GM23338 (cell line): ENCODE measurements at regions not wholly inside any gene's neighbourhood (a gene's known extent, or its start where the extent isn't known, plus 50 kb on each side); places are given as distances from the start of the nearest gene placed in this dataset.

Source experiments
- ATAC-seq: fragments of 200-7000 bp; cut with Tn5 transposase; 3 replicates; pipeline ENCODE4 v1.9.1; 2020
- DNase-seq: peaks from one replicate; pipeline ENCODE4 v3.0.0-alpha.2; 2015; ENCODE audit warnings: low spot score
- H2AFZ ChIP-seq: fragments of 200-600 bp; sonication (generic); 2 replicates; pipeline ENCODE4 v1.8.0; 2016; ENCODE audit warnings: antibody characterized with exemption, mild to moderate bottlenecking, moderate library complexity
- H3F3A ChIP-seq: fragments of 200-600 bp; sonication (generic); replicated peaks from 2 replicates; pipeline ENCODE4 v1.8.0; 2017; ENCODE audit warnings: antibody characterized with exemption, mixed run types, low read depth
- H3K27ac ChIP-seq: fragments of 200-600 bp; sonication (generic); 2 replicates; pipeline ENCODE4 v1.6.1; 2016; ENCODE audit warnings: low read depth
- H3K27me3 ChIP-seq: fragments of 200-600 bp; sonication (generic); 2 replicates; pipeline ENCODE4 v1.8.0; 2016; ENCODE audit warnings: mild to moderate bottlenecking, mixed run types, moderate library complexity; ENCODE audit not compliant: insufficient read depth
- H3K36me3 ChIP-seq: fragments of 200-600 bp; sonication (generic); 2 replicates; pipeline ENCODE4 v1.8.0; 2016; ENCODE audit warnings: mild to moderate bottlenecking; ENCODE audit not compliant: insufficient read depth
- H3K4me1 ChIP-seq: fragments of 200-600 bp; sonication (generic); 2 replicates; pipeline ENCODE4 v1.8.0; 2016; ENCODE audit warnings: mild to moderate bottlenecking, moderate library complexity; ENCODE audit not compliant: insufficient read depth
- H3K4me2 ChIP-seq: fragments of 200-600 bp; sonication (generic); 2 replicates; pipeline ENCODE4 v1.7.1; 2017; ENCODE audit warnings: mixed run types
- H3K4me3 ChIP-seq: fragments of 200-600 bp; sonication (generic); 2 replicates; pipeline ENCODE4 v1.6.1; 2016; ENCODE audit warnings: mixed run types
- H3K79me2 ChIP-seq: fragments of 200-600 bp; sonication (generic); replicated peaks from 2 replicates; pipeline ENCODE4 v1.8.0; 2017; ENCODE audit warnings: mild to moderate bottlenecking; ENCODE audit not compliant: insufficient read depth
- H3K9me2 ChIP-seq: fragments of 200-600 bp; sonication (generic); 2 replicates; pipeline ENCODE4 v1.8.0; 2017; ENCODE audit not compliant: insufficient read depth
- H4K20me1 ChIP-seq: fragments of 200-600 bp; sonication (generic); replicated peaks from 2 replicates; pipeline ENCODE4 v1.8.0; 2017; ENCODE audit warnings: mild to moderate bottlenecking; ENCODE audit not compliant: insufficient read depth
- H3K27ac Mint-ChIP-seq: 2 replicates; pipeline ENCODE4 v1.8.0; 2020; ENCODE audit warnings: inconsistent platforms, mild to moderate bottlenecking, moderate library complexity, mixed read lengths
- H3K27me3 Mint-ChIP-seq: 3 replicates; pipeline ENCODE4 v1.8.0; 2022; ENCODE audit warnings: low read depth, mild to moderate bottlenecking, moderate library complexity, mixed read lengths, inconsistent platforms; ENCODE audit not compliant: insufficient read depth, poor library complexity
- H3K36me3 Mint-ChIP-seq: 3 replicates; pipeline ENCODE4 v1.8.0; 2021; ENCODE audit warnings: low read depth, mild to moderate bottlenecking, inconsistent platforms, moderate library complexity, mixed read lengths
- H3K4me1 Mint-ChIP-seq: 3 replicates; pipeline ENCODE4 v1.8.0; 2020; ENCODE audit warnings: mild to moderate bottlenecking, inconsistent platforms, mixed read lengths
- H3K4me3 Mint-ChIP-seq: 3 replicates; pipeline ENCODE4 v1.8.0; 2021; ENCODE audit warnings: moderate library complexity, mild to moderate bottlenecking, inconsistent platforms, mixed read lengths
- H3K9me3 Mint-ChIP-seq: 3 replicates; pipeline ENCODE4 v1.8.0; 2020; ENCODE audit warnings: moderate library complexity, mild to moderate bottlenecking, inconsistent platforms, mixed read lengths
- CREB1 ChIP-seq: fragments of 250-450 bp; sonication (Bioruptor Pico); IDR thresholded peaks from 2 replicates; pipeline ENCODE4 v1.5.0; 2020; ENCODE audit warnings: low read depth, mild to moderate bottlenecking, moderate library complexity
- CTCF ChIP-seq, 2 experiments: fragments of 200-600 bp in 1 of 2; sonication (generic) in 1 of 2; conservative IDR thresholded peaks; 2 replicates each; pipeline versions ENCODE4 v1.5.1 to v1.6.1; 2016 to 2017; ENCODE audit warnings: antibody characterized with exemption in 2 of 2, low read depth in 2 of 2, mild to moderate bottlenecking in 2 of 2, moderate library complexity in 1 of 2
- ETS1 ChIP-seq: IDR thresholded peaks from 2 replicates; pipeline ENCODE4 v1.6.1; 2016; ENCODE audit warnings: antibody characterized with exemption
- EZH2 ChIP-seq: fragments of 200-600 bp; sonication (generic); IDR thresholded peaks from one replicate; pipeline ENCODE4 v1.8.0; 2017; ENCODE audit warnings: antibody characterized with exemption, mild to moderate bottlenecking, low read depth; ENCODE audit not compliant: unreplicated experiment
- EZH2phosphoT487 ChIP-seq: fragments of 200-600 bp; sonication (generic); IDR thresholded peaks from one replicate; pipeline ENCODE4 v1.8.1; 2018; ENCODE audit warnings: antibody characterized with exemption; ENCODE audit not compliant: unreplicated experiment
- JUNB ChIP-seq: IDR thresholded peaks from one replicate; pipeline ENCODE4 v1.6.1; 2016; ENCODE audit warnings: antibody characterized with exemption; ENCODE audit not compliant: unreplicated experiment
- NANOG ChIP-seq: IDR thresholded peaks from 2 replicates; pipeline ENCODE4 v1.6.1; 2016; ENCODE audit warnings: antibody characterized with exemption, borderline replicate concordance
- POLR2AphosphoS5 ChIP-seq: IDR thresholded peaks from 2 replicates; pipeline ENCODE4 v1.6.1; 2016; ENCODE audit warnings: antibody characterized with exemption, low read depth
- REST ChIP-seq: IDR thresholded peaks from one replicate; pipeline ENCODE4 v1.6.1; 2018; ENCODE audit warnings: antibody characterized with exemption; ENCODE audit not compliant: unreplicated experiment
- STAT1 ChIP-seq: IDR thresholded peaks from one replicate; pipeline ENCODE4 v1.6.1; 2016; ENCODE audit warnings: antibody characterized with exemption; ENCODE audit not compliant: unreplicated experiment
- ZNF114 ChIP-seq: fragments of 250-450 bp; sonication (Bioruptor Pico); IDR thresholded peaks from 2 replicates; pipeline ENCODE4 v1.5.0; 2020; ENCODE audit warnings: mild to moderate bottlenecking, moderate library complexity
- ZNF331 ChIP-seq: fragments of 250-450 bp; sonication (Bioruptor Pico); IDR thresholded peaks from 2 replicates; pipeline ENCODE4 v1.5.0; 2020; ENCODE audit warnings: low read depth, mild to moderate bottlenecking, moderate library complexity
- ZNF462 ChIP-seq: fragments of 250-450 bp; sonication (Bioruptor Pico); IDR thresholded peaks from 2 replicates; pipeline ENCODE4 v1.5.0; 2020; ENCODE audit warnings: mild to moderate bottlenecking, moderate library complexity

GRCh38 chr10:71029411-71029892 lies 141.1 kb upstream of the PCBD1 start:
- no peaks in the 10 kb centered on the region for H3K36me3 ChIP-seq
- H3F3A ChIP-seq = no peaks in the 10 kb centered on the region
- H3K27ac ChIP-seq = no peak overlapping the region
- no peak for TF ChIP-seq ETS1
- TF ChIP-seq CREB1 (CRISPR knock-in tag) = no peak
- no peak for TF ChIP-seq EZH2phosphoT487
- no peak for TF ChIP-seq CTCF (conservative IDR thresholded peaks at IDR 0.05; ENCODE audit: low read depth in 2 of 2)
- no peak for TF ChIP-seq JUNB
- TF ChIP-seq REST = no peak
- TF ChIP-seq STAT1 = no peak
- TF ChIP-seq POLR2AphosphoS5 = no peak
- TF ChIP-seq NANOG = no peak
- no peak for TF ChIP-seq ZNF462 (CRISPR knock-in tag)
- no peak for TF ChIP-seq ZNF331 (CRISPR knock-in tag)
- TF ChIP-seq ZNF114 (CRISPR knock-in tag) = no peak
- TF ChIP-seq EZH2 = no peak
- H3K9me2 ChIP-seq = no peaks in the 10 kb centered on the region
- H3K27me3 ChIP-seq = no peaks in the 10 kb centered on the region
- Mint-ChIP-seq H3K4me1 (no peaks in the 10 kb centered on the region), H3K27ac (no peak overlapping the region), H3K27me3 (no peaks in the 10 kb centered on the region), H3K36me3 (no peaks in the 10 kb centered on the region), H3K9me3 (no peaks in the 10 kb centered on the region), H3K4me3 (no peak overlapping the region)
- H4K20me1 ChIP-seq = no peaks in the 10 kb centered on the region
- no peaks in the 10 kb centered on the region for H3K4me1 ChIP-seq
- ATAC-seq = no peak
- no peak for DNase-seq
- no peak overlapping the region for H3K4me2 ChIP-seq
- H3K4me3 ChIP-seq = no peak overlapping the region
- no peak overlapping the region for H2AFZ ChIP-seq
- H3K79me2 ChIP-seq = no peaks in the 10 kb centered on the region
